CD4-positive, alpha-beta T cell treated with Interferon gamma for 1 hour (primary cell): ENCODE measurements at regions not wholly inside any gene's neighbourhood (a gene's known extent, or its start where the extent isn't known, plus 50 kb on each side); places are given as distances from the start of the nearest gene placed in this dataset.

Experiments
- DNase-seq: peaks from one replicate; pipeline ENCODE4 v3.0.0-alpha.2; 2020

DNA sequence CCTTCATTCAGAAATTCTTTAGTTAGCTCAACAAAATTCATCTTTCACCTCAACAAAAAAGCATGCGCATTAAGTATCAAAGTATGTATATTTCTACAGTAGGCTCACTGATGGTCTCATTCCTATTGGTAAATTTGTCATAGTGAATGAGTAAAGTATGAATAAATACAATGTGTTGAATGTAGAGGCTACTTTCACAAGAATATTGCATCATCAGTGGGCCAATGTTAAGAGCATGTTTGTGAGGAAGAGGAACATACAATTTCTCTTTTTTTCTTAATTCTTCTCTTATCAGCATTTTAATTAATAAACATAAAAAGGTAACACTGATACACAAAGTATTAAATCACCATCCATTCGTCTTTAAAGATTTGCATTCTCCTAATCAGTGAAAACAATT is 505.1 kb downstream of the CETN3 start:
- DNase-seq = no peak

DNA sequence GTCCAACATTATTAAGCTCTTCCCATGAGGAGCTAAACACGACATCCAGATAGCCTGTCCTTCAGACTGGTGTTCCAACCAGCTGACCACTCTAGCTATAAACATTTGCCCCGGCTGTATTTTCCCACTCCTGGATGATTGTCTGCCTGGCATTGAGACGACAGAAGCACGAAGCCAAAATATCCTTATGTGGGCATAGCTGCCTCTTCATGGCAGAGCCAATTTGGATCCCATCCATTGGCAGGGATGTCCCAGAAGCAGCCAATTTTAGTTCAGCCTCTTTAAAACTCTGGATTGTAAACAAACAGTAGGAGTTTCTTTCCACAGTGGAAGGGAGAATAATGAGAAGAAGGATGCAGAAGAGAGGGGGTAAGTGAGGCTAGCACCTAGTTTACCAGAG is 507.6 kb downstream of the CETN3 start:
- no peak for DNase-seq

DNA sequence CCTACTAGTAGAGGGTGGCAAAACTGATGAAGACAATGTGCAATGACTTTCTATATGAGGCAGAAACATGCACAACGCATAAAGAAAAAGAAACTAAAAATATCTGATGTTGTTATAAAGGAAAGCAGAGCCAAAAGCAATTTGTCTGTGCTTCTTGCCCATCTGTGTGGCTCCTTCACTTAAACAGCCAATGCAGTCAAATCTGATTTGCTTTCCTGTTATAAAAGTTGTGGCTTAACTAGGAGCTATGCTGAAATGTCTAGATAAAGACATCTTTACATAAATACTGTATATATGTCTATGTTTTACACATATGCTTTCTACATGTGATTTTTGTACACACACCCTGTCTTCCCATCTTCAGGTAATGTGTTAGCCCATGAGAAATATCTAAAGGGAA is 508.2 kb downstream of the CETN3 start:
- DNase-seq = no peak

DNA sequence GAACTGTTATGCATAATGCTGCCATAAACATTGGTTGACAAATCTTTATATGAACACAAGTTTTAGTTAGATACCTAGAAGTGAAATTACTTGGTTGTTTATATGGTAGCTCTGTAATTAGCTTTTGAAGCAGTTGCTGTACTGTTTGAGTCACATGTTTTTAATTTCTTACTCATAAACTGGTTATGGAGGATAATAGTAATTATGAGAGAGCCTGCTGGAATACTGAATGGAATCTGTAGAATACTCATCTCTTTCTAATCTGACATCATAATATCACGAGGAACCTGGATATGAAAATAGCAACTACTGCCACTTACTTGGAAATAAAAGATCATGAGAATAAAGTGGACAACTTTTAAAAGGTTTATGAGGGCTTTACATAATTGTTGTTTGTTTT is 509.2 kb downstream of the CETN3 start:
- DNase-seq = no peak

- no peak for DNase-seq
Measured at GRCh38 chr5:89899559-89899958, 510.0 kb downstream of the CETN3 start.

GRCh38 chr5:89893546-89893945 is 516.0 kb downstream of the CETN3 start:
- no peak for DNase-seq

- DNase-seq = no peak
Measured at GRCh38 chr5:89885670-89886069, 523.9 kb downstream of the CETN3 start.

- DNase-seq = no peak
Measured at GRCh38 chr5:89883967-89884366, 525.6 kb downstream of the CETN3 start.

DNA sequence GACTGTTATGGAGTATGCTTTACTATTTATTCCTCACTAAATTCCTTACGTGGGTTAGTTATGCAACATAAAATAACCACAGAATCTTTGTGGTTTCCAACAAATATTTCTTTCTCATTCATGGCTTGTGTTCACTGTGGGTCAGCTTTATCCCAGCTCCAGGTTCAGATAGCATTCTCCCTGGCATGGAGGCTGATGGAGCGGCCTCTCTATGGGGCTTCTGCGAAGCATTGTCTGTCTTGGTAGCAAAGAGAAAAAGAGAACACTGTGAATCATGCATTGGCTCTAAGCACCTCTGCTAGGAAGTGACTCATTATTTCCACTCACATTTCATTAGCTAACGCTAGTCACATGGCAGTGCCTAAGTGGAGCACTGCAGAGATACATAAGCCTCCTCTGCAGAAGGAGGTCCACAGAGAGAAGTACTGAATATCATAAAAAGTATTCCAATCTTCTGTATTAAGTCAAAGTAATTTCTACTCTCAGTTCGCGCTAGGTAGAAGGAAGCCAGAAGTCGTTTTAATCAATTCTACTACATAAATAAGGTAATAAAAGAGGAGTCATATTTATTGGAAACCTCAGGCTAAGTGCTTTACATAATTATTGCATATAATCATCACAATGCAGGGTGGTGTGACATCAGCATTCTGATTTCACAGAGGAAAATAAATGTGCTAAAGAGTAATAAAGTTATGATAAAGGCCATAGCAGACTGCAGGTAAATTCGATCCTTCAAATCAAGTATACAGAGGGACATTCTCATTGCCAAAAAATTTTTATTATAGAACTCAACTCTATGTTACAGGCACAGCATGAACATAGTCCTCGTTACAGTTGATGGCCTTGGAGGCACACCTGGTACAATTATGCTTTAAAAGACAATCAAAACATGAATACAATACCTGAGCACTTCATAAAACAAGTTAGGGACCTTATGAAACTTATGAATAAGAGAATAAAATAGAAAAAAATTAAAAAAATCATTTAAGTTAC is 531.1 kb downstream of the CETN3 start:
- DNase-seq = no peak

- no peak for DNase-seq
Measured at GRCh38 chr5:89871906-89872305, 537.6 kb downstream of the CETN3 start.

DNA sequence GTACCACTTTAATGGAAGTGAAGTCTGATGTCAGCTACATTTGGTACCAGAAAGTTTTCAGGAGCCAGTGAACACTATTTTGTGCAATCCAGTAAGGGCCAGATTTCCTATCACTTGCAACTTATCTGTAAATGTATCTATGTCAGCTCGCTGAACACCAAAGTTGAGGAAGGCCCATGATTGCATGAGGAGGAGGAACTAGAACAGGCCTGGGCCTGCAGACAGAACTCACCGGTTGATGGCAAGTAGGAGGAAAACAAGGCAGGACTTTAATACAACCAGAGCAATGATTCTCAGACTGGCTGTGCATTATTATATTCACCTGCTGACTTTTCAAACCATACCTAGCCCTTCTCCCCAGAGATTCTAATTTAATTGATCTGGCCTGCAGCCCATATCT is 540.2 kb downstream of the CETN3 start:
- DNase-seq = no peak

DNA sequence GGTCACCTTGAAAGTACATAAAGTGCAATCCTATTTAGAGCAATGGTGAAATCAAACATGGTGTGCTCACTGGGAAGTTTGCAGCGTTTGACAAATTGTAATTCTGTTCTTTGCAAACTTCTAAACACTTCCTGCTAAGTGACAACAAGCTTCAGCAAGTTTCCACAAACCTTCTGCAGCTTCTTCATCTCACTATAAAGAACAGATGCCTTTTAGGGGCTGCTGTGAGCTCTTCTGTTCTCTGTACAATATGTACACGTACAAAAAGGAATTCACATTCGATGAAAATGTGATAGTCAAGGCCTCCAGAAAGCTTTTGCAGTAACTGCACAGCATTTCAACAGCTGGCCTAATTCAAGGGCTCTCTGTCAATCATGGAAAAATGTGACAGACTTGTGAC is 543.1 kb downstream of the CETN3 start:
- no peak for DNase-seq

DNA sequence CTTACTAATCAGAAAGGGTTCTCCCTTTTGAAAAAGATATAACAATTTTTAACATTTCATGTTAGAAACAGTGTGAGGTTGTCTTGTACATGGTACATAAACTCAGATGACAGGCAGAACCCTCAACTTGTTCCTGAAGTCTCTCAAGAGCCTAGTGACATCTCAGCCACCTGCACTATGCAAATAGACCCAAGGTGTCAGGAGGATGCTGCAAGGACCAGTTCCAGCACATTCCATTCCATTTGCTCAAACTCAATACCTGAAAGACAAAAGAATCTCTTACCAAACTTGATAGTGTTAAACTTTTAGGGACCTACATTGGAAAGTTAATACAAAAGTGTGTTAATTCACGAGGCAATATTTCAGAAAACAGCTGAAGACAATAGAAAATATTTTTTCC is 544.6 kb downstream of the CETN3 start:
- DNase-seq = no peak

GRCh38 chr5:89857790-89858189 is 551.8 kb downstream of the CETN3 start:
- no peak for DNase-seq

DNA sequence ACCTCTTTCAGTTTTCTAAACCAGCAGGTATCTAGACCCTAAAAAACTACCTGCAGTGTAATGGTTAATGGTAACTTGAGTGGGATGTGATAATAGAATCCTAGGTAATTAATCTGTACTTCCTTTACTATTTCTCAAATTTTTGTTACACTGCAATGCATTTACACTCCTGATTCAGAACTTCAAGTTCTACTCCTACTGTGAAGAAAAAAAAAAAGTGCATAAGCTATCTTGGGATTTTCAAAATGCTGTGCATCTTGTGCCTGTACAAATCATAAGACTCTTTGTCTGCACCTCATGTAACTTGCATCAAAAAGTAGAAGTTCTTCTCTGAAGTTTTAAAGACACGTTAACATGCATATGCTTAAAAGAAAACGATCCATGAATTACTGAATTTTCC is 554.1 kb downstream of the CETN3 start:
- DNase-seq = no peak

GRCh38 chr5:89851911-89852310 is 557.6 kb downstream of the CETN3 start:
- no peak for DNase-seq

- DNase-seq = no peak
Measured at GRCh38 chr5:89850513-89850865, 559.1 kb downstream of the CETN3 start.

DNA sequence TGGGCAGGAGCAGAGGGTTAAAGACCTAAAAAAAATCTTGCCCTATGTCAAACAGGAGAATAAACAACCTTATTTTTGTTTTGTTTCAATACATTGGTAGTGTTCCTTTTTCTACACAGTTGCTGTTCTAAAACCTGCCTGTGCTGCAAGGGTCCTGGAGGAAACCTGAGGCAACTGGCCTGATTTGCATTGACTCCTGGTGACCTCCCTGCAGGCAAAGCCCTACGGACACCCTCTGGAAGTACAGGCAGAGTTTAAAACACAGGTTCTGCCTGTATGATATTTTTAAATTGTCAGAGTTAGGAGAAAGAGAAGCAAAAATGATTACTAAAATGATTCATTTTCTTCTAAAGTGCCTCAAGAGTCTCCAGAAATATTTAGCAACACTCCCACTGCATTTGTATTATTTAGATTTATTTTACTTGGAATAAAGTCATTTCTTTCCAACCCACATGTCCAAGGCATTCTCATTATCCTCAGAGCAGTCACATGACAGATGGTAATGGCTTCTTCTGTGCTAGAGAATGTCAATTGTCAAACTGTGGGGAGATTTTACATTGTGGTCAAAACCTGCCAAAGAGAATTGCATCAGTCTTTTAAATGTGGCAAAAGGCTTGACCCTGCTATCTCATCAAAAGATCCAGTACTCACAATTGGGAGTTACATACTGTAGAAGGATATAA is 559.6 kb downstream of the CETN3 start:
- DNase-seq = no peak

DNA sequence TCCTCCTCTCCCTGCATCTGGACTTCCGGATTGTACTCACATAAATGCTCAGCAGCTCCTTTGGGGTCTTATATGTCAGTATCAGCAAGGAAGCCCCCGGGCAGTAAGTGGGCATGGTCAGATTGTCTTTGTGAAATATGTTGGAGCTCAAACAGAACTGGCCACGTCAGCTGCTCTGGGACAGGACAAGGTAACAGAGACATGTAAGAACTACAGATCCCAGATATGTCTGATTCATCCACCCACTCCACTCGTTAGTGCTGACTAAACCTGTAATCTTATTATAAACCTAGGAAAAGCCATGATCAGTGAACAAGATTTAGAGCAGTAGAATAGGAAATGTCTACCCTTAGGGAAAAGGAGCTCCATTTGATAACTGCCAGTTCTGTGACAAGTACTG is 561.8 kb downstream of the CETN3 start:
- no peak for DNase-seq

DNA sequence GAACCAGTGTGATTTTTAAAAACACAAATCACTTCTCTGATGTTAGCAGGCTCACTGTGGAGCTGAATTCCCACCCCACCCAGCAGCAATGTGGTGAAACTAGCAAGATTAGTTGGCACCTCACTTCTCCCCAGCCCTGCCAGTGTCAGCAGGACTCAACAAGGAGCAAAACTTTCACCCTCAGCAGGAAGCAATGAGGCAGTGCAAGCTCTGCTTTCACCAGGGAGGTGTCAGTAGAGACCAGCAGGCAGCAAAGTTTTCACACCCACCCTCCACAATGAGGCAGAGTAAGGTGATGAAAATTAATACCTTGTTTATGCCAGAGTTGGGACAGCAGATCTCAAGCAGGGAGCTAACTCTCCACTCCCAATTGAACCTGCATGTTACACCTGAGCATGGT is 565.0 kb downstream of the CETN3 start:
- no peak for DNase-seq

DNA sequence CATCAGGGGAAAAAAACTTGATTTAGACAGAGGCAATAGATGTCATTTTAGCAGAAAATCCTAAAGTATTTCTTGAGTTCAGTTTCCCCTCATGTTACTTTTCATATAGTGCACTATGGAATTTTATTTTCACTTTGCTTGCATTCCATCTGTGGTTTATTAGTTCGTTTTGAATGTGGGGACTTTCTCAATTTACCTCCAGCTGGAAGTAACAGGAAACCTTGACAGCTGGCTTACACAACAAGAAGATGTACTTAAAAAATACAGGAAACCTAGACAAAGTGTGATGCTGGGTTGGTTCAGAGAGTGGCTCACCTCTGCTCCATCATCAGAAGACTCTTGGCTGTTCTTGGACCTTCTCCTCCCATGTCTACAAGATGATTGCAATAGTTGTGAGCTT is 567.0 kb downstream of the CETN3 start:
- no peak for DNase-seq

- DNase-seq = no peak
Measured at GRCh38 chr5:89840906-89841305, 568.6 kb downstream of the CETN3 start.

- no peak for DNase-seq
Measured at GRCh38 chr5:89830691-89831090, 578.9 kb downstream of the CETN3 start.

DNA sequence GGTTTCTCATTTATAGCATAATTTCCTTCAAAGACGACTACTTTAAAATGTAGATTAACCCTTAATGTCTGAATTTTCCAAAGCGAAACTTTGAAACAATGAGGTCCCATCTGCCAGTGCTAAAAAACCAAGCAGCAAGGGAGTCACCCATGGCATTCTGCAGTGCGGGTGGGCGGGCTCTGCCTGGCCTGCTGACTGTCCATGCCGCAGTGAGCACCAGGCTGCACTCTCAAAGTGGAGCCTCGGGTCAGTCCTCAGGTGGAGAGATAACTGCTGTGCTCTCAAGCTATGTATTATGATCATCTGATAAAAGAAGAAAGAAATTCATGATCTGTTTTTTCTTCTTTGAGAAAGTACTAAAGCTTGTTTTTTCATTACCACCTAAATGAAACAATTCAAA is 581.6 kb downstream of the CETN3 start:
- DNase-seq = no peak

DNA sequence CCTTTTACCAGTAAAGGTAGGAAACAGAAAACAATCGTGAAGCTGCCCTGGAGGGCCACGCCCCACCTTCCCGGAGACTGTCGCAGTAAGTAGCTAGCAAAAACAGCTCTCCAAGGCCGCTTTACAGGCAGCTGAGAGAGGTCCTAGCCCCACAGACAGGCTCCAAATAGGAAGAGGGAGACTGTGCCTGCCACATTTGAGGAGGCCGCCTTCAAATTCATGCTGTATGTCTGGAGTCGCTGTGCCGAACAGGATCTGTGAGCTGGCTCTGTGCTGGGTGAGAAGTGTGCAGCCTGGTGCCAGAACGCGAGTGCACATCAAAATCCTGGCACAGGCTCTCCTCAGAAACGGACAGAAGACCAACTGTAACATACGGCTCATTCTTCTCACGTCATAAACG is 582.2 kb downstream of the CETN3 start:
- no peak for DNase-seq
